ENCODE measurements at regions not wholly inside any gene's neighbourhood (a gene's known extent, or its start where the extent isn't known, plus 50 kb on each side); places are given as distances from the start of the nearest gene placed in this dataset.

DNA sequence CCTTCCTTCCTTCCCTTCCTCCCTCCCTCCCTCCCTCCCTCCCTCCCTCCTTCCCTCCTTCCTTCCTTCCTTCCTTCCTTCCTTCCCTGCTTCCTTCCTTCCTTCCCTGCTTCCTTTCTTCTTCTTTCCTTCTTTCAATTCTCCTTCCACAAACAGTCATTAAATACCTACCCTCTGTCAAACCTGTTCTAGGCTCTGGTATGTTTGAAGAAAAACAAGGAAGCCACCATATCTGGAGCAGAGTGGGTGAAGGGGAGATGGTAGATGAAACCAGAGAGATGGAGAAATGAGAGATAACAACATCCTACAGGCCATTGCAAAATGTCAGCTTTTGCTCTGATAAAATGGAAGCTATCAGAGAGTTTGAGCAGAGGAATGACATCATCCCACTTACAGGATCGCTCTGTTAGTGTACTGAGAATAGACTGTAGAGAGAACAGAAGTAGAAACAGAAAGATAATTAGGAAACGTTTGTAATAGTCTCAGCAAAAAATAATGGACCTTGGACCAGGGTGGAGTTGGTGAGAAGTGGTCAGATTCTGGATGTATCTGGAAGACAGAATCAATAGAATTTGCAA is 334.0 kb downstream of the STIM2 start:
- Histone ChIP-seq H3K4me3 (no peak overlapping the region), H3K27ac (no peak overlapping the region), H3K36me3 (no peaks in the 10 kb centered on the region), H3K9me3 (no peaks in the 10 kb centered on the region), H3K4me1 (no peaks in the 10 kb centered on the region), H3K27me3 (no peaks in the 10 kb centered on the region)
- 64 to 66% methylated on average over 2 of the region's 2 CpGs for WGBS, 2 donors
- TF ChIP-seq, protein P1, sequence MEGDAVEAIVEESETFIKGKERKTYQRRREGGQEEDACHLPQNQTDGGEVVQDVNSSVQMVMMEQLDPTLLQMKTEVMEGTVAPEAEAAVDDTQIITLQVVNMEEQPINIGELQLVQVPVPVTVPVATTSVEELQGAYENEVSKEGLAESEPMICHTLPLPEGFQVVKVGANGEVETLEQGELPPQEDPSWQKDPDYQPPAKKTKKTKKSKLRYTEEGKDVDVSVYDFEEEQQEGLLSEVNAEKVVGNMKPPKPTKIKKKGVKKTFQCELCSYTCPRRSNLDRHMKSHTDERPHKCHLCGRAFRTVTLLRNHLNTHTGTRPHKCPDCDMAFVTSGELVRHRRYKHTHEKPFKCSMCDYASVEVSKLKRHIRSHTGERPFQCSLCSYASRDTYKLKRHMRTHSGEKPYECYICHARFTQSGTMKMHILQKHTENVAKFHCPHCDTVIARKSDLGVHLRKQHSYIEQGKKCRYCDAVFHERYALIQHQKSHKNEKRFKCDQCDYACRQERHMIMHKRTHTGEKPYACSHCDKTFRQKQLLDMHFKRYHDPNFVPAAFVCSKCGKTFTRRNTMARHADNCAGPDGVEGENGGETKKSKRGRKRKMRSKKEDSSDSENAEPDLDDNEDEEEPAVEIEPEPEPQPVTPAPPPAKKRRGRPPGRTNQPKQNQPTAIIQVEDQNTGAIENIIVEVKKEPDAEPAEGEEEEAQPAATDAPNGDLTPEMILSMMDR (IDR thresholded peaks at IDR 0.05): no peak
- TF ChIP-seq POLR2AphosphoS5 (IDR thresholded peaks at IDR 0.05): no peak
- TF ChIP-seq EP300 (IDR thresholded peaks at IDR 0.05): no peak
- TF ChIP-seq POLR2A (IDR thresholded peaks at IDR 0.05): no peak
- no peak for DNase-seq
- no peak for ATAC-seq (ENCODE audit: low FRiP score in 2 of 2)

DNA sequence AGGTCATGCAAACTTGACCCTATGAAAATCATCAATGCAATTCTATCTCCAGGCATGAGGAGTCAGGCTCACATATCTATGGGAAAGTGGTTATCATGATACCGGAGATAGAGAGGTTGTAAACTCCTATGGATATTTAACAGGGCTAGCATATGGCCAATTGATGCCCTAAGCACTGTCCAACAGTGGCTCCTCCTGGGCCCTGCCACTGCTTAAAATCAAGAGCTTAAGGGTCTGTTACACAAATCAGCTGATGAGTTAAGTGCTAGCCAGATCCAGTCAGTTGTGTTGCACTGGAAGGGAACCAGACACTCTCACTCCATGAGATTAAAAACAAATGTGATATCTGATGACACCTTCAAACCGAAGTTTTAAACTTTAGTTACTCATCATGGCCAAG is 337.6 kb downstream of the STIM2 start:
- TF ChIP-seq POLR2A (IDR thresholded peaks at IDR 0.05) (no peak), EP300 (IDR thresholded peaks at IDR 0.05) (no peak), POLR2AphosphoS5 (IDR thresholded peaks at IDR 0.05) (no peak)
- TF ChIP-seq, protein P1 (IDR thresholded peaks at IDR 0.05): no peak
- Histone ChIP-seq H3K27ac (no peak overlapping the region), H3K9me3 (no peaks in the 10 kb centered on the region), H3K27me3 (no peaks in the 10 kb centered on the region), H3K36me3 (no peaks in the 10 kb centered on the region), H3K4me1 (no peaks in the 10 kb centered on the region), H3K4me3 (no peak overlapping the region)
- 0 to 38% methylated on average over 2 of the region's 2 CpGs for WGBS, 2 donors
- DNase-seq (no peak), ATAC-seq (ENCODE audit: low FRiP score in 2 of 2) (no peak)

DNA sequence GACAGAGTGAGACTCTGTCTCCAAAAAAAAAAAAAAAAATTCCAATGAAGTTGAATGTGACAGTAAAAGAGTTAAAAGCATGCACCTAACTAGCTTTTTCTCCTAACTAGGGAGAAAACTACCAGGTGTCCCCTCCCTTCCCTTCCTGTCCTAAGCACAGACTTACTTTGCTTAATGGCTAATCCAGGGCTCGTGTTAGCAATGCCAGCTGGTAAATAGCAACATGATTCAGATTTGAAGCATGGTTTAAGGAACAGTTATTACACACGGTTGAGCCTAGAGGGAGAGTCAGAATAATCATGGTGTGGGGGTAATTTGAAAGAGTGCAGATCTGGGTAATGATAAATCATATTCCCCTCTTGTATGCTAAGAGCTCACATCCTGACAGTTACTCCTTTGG is 338.3 kb downstream of the STIM2 start:
- H3K9me3 ChIP-seq: no peaks in the 10 kb centered on the region
- TF ChIP-seq EP300 (IDR thresholded peaks at IDR 0.05): no peak
- no peak for TF ChIP-seq POLR2A (IDR thresholded peaks at IDR 0.05)
- TF ChIP-seq, protein P1 (IDR thresholded peaks at IDR 0.05): no peak
- no peak overlapping the region for H3K4me3 ChIP-seq
- DNase-seq (no peak), ATAC-seq (ENCODE audit: low FRiP score in 2 of 2) (no peak)
- no peaks in the 10 kb centered on the region for H3K36me3 ChIP-seq
- WGBS, 2 donors: 53 to 75% methylated on average over 2 of the region's 2 CpGs
- H3K27me3 ChIP-seq: no peaks in the 10 kb centered on the region
- H3K27ac ChIP-seq: no peak overlapping the region
- no peaks in the 10 kb centered on the region for H3K4me1 ChIP-seq

DNA sequence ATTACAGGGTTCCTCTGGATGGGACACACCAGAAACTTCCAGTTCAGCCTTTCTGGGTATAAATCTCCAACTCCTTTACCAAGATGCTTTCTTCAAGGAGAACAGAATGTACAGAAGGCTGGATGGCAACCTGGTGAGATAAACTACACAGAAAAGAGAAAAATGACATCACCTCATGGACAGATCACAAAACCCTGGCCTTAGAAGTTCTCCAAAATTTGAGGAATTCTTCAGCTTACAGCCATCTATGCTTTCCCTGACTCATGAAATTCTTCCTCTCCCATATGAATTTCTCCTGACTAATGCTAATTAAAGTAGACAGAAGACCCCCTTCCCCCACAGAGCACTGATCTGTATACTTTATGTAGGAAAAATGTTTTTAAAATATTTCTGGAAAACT is 345.4 kb downstream of the STIM2 start:
- Histone ChIP-seq H3K4me1 (no peaks in the 10 kb centered on the region), H3K27me3 (no peaks in the 10 kb centered on the region), H3K27ac (no peak overlapping the region), H3K9me3 (no peaks in the 10 kb centered on the region), H3K4me3 (no peak overlapping the region), H3K36me3 (no peaks in the 10 kb centered on the region)
- ATAC-seq (ENCODE audit: low FRiP score in 2 of 2): peak in 1 of 2 donors; percentile 69
- DNase-seq: no peak
- TF ChIP-seq POLR2AphosphoS5 (IDR thresholded peaks at IDR 0.05) (no peak), POLR2A (IDR thresholded peaks at IDR 0.05) (no peak), EP300 (IDR thresholded peaks at IDR 0.05) (no peak)

DNA sequence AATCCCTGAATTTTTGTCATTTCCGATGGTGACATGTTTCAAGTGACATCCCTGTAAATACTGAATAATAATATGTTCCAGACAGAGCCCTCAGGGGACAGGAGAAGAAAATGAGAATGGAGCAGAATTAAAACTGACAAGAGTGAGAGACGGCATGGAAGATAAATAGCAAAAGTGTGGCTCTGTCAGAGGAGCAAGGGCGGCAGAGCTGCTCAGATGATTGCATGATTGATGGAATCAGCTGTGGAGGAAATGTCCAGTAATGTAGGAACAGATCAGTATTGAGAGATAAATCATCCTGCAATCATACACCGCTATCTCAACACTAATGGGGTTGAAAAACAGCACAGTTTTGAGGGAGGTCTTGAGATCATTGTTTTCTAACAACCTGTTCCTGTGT is 350.3 kb downstream of the STIM2 start:
- H3K4me1 ChIP-seq: no peaks in the 10 kb centered on the region
- WGBS, 2 donors: 66 to 67% methylated on average over 4 of the region's 4 CpGs
- no peak overlapping the region for H3K27ac ChIP-seq
- DNase-seq (no peak), ATAC-seq (ENCODE audit: low FRiP score in 2 of 2) (no peak)
- H3K27me3 ChIP-seq: no peaks in the 10 kb centered on the region
- H3K9me3 ChIP-seq: no peaks in the 10 kb centered on the region
- no peak overlapping the region for H3K4me3 ChIP-seq
- TF ChIP-seq EP300 (IDR thresholded peaks at IDR 0.05): no peak
- TF ChIP-seq, protein P1 (IDR thresholded peaks at IDR 0.05): no peak
- no peak for TF ChIP-seq POLR2A (IDR thresholded peaks at IDR 0.05)
- no peak for TF ChIP-seq POLR2AphosphoS5 (IDR thresholded peaks at IDR 0.05)
- no peaks in the 10 kb centered on the region for H3K36me3 ChIP-seq
